Neutrophil (primary cell): ENCODE measurements at regions not wholly inside any gene's neighbourhood (a gene's known extent, or its start where the extent isn't known, plus 50 kb on each side); places are given as distances from the start of the nearest gene placed in this dataset.

Experiments used
- H3K27ac ChIP-seq: fragments of 200-600 bp; sonication (generic); 2 replicates; pipeline ENCODE4 v1.5.1; 2016; ENCODE audit warnings: mild to moderate bottlenecking, moderate library complexity
- H3K27me3 ChIP-seq: fragments of 200-600 bp; sonication (generic); 2 replicates; pipeline ENCODE4 v1.6.0; 2016; ENCODE audit warnings: mild to moderate bottlenecking
- H3K36me3 ChIP-seq: fragments of 200-600 bp; sonication (generic); 2 replicates; pipeline ENCODE4 v1.5.1; 2017
- H3K4me1 ChIP-seq, 2 experiments: fragments of 200-600 bp in 1 of 2; sonication (generic) in 1 of 2; 1 replicate in 1 of 2; 2 replicates in 1 of 2; pipeline versions ENCODE4 v1.5.1 to v1.6.1; 2013 to 2016; ENCODE audit warnings: low read depth in 1 of 2, low read length in 1 of 2, mild to moderate bottlenecking in 1 of 2, moderate library complexity in 1 of 2; ENCODE audit not compliant: control insufficient read depth in 1 of 2, insufficient read depth in 1 of 2
- H3K4me3 ChIP-seq, 2 experiments: fragments of 200-600 bp in 1 of 2; sonication (generic) in 1 of 2; 1 replicate in 1 of 2; 2 replicates in 1 of 2; pipeline ENCODE4 v1.5.1; 2013 to 2016; ENCODE audit warnings: low read depth in 1 of 2, low read length in 1 of 2, mild to moderate bottlenecking in 1 of 2, moderate library complexity in 1 of 2
- H3K9me3 ChIP-seq: fragments of 200-600 bp; sonication (generic); 2 replicates; pipeline ENCODE4 v1.5.1; 2016
- TF ChIP-seq, protein P1 (sequence below): fragments of 200-600 bp; sonication (generic); IDR thresholded peaks from 2 replicates; pipeline ENCODE4 v1.5.1; 2016; ENCODE audit warnings: antibody characterized with exemption

GRCh38 chr3:189076449-189076848 lies 95.3 kb upstream of the TPRG1 start:
- no peak overlapping the region for H3K4me3 ChIP-seq
- no peak overlapping the region for H3K27ac ChIP-seq
- no peaks in the 10 kb centered on the region for H3K4me1 ChIP-seq
- H3K36me3 ChIP-seq, result no peaks in the 10 kb centered on the region
- H3K9me3 ChIP-seq, result no peaks in the 10 kb centered on the region
- TF ChIP-seq, protein P1, sequence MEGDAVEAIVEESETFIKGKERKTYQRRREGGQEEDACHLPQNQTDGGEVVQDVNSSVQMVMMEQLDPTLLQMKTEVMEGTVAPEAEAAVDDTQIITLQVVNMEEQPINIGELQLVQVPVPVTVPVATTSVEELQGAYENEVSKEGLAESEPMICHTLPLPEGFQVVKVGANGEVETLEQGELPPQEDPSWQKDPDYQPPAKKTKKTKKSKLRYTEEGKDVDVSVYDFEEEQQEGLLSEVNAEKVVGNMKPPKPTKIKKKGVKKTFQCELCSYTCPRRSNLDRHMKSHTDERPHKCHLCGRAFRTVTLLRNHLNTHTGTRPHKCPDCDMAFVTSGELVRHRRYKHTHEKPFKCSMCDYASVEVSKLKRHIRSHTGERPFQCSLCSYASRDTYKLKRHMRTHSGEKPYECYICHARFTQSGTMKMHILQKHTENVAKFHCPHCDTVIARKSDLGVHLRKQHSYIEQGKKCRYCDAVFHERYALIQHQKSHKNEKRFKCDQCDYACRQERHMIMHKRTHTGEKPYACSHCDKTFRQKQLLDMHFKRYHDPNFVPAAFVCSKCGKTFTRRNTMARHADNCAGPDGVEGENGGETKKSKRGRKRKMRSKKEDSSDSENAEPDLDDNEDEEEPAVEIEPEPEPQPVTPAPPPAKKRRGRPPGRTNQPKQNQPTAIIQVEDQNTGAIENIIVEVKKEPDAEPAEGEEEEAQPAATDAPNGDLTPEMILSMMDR, result no peak
- H3K27me3 ChIP-seq, result no peaks in the 10 kb centered on the region

GRCh38 chr3:189080745-189081144 lies 91.0 kb upstream of the TPRG1 start:
- no peaks in the 10 kb centered on the region for H3K36me3 ChIP-seq
- no peaks in the 10 kb centered on the region for H3K27me3 ChIP-seq
- no peaks in the 10 kb centered on the region for H3K9me3 ChIP-seq
- TF ChIP-seq, protein P1, result no peak
- H3K4me3 ChIP-seq, result no peak overlapping the region
- no peak overlapping the region for H3K27ac ChIP-seq
- no peaks in the 10 kb centered on the region for H3K4me1 ChIP-seq

- Histone ChIP-seq H3K4me3 (no peak overlapping the region), H3K27me3 (no peaks in the 10 kb centered on the region), H3K27ac (no peak overlapping the region), H3K4me1 (no peaks in the 10 kb centered on the region), H3K36me3 (no peaks in the 10 kb centered on the region), H3K9me3 (no peaks in the 10 kb centered on the region)
- TF ChIP-seq, protein P1, result no peak
These were observed 88.9 kb upstream of the TPRG1 start for GRCh38 chr3:189082666-189083427.

- TF ChIP-seq, protein P1, result no peak
- Histone ChIP-seq H3K27me3 (no peaks in the 10 kb centered on the region), H3K27ac (no peak overlapping the region), H3K9me3 (no peaks in the 10 kb centered on the region), H3K36me3 (no peaks in the 10 kb centered on the region), H3K4me1 (no peaks in the 10 kb centered on the region), H3K4me3 (no peak overlapping the region)
These were observed 87.2 kb upstream of the TPRG1 start for GRCh38 chr3:189084620-189085019.

DNA sequence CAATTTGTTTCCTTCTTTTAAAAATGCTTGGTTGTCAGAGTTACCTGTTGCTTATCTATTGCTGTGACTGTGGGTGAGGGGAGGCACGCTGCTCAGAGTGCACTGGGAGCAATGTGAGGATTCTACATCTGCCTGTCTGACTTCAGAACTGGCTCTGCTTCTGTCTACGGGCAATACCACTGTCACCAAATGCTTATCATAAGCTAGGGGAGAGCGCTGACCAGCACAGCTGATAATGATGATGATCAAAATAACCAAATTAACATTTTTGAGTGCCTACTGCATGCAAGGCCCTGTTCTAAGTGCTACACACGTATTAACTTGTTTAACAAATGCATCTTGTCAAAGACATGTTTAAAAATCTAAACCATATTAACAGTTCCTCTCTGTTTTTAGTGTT lies 79.2 kb upstream of the TPRG1 start:
- Histone ChIP-seq H3K4me1 (no peaks in the 10 kb centered on the region), H3K9me3 (no peaks in the 10 kb centered on the region), H3K36me3 (no peaks in the 10 kb centered on the region), H3K27me3 (peaks cover 5% of the 10 kb centered on the region), H3K4me3 (no peak overlapping the region), H3K27ac (no peak overlapping the region)
- TF ChIP-seq, protein P1, result no peak
